ENCODE measurements at regions not wholly inside any gene's neighbourhood (a gene's known extent, or its start where the extent isn't known, plus 50 kb on each side); places are given as distances from the start of the nearest gene placed in this dataset.

DNA sequence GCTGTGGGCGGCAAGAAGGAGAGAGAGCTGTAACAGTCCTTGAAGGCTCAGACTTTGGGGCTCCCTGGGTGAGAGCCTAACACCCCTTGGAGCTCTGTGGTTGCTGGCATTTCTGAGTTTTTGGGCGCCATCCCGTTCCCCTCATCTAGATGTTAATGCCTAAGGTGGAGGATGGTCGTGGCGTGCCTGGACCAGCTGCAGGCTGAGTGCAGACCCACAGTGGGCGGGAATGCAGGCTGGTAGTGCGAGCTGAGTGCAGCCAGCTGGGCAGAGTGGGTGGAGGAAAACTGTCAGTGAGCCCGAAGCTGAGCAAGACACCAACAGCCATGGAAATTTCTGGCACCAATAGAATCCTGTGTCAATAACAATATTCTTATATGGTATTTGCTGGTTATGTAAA, 403.0 kb downstream of the ANKRD7 start:
- TF ChIP-seq ZNF565 (CRISPR knock-in tag; conservative IDR thresholded peaks at IDR 0.05; ENCODE audit: low read depth) = no peak
- no peak for TF ChIP-seq ISL1 (CRISPR knock-in tag; IDR thresholded peaks at IDR 0.05)
- TF ChIP-seq, protein P1, sequence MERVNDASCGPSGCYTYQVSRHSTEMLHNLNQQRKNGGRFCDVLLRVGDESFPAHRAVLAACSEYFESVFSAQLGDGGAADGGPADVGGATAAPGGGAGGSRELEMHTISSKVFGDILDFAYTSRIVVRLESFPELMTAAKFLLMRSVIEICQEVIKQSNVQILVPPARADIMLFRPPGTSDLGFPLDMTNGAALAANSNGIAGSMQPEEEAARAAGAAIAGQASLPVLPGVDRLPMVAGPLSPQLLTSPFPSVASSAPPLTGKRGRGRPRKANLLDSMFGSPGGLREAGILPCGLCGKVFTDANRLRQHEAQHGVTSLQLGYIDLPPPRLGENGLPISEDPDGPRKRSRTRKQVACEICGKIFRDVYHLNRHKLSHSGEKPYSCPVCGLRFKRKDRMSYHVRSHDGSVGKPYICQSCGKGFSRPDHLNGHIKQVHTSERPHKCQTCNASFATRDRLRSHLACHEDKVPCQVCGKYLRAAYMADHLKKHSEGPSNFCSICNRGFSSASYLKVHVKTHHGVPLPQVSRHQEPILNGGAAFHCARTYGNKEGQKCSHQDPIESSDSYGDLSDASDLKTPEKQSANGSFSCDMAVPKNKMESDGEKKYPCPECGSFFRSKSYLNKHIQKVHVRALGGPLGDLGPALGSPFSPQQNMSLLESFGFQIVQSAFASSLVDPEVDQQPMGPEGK (CRISPR knock-in tag; IDR thresholded peaks at IDR 0.05; ENCODE audit: borderline replicate concordance) = no peak
- no peak for TF ChIP-seq ZNF70 (CRISPR knock-in tag; IDR thresholded peaks at IDR 0.05)
- no peak for TF ChIP-seq RARB (CRISPR knock-in tag; IDR thresholded peaks at IDR 0.05)
- TF ChIP-seq ZFP30 (CRISPR knock-in tag; IDR thresholded peaks at IDR 0.05) = no peak

Data from SK-N-SH treated with all-trans-retinoic acid at 6 μM for 48 hours (cell line).